Glomerular visceral epithelial cell (primary cell): ENCODE measurements at regions not wholly inside any gene's neighbourhood (a gene's known extent, or its start where the extent isn't known, plus 50 kb on each side); places are given as distances from the start of the nearest gene placed in this dataset.

ENCODE experiments used
- DNase-seq: peaks from one replicate; pipeline ENCODE4 v3.0.0-alpha.2; 2016; ENCODE audit errors: extremely low spot score

DNA sequence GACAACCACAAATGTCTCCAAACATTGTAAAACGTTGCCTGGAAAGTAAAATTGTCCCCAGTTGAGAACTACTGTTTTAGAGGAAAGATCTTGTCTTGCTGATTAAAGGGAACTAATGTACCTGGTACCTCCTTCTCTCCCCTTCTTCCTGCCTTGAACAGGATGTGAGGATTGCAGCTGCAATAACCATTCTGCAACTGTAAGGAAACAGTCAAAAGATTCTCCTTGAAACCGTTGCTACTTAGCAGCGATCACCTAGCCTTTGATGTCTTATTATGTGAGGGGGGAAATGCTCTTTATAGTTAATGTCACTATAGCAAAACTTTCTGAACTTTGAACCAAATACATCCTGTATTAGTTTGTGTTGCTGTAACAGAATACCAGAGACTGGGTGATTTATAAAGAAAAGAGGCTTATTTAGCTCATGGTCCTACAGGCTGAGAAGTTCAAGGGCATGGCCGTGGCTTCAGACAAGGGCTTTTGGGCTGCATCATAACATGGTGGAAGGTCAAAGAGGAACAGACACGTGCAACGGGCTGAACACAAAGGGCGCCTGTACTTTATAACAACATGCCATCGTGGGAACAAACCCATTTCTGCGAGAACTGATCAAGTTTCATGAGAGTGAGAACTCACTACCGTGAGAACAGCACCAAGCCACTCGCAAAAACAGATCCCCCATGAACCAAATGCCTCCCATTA is 54.2 kb upstream of the PARD3 start:
- DNase-seq = no peak

DNA sequence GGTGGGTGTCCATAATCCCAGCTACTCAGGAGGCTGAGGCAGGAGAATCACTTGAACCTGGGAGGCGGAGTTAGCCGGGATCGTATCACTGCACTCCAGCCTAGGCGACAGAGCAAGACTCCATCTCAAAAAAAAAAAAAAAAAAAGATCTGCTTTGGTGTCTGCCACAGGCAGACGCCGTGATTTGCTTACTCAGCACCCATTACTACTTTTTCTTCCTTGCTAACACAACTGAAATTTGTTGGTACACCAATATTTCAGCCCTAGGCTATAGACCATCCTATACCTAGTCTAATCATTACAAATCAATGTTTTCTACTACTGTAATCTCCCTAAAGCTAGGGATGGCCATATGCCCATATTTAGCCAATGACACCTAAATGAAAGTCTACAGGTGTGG is 53.5 kb upstream of the PARD3 start:
- DNase-seq = no peak

DNA sequence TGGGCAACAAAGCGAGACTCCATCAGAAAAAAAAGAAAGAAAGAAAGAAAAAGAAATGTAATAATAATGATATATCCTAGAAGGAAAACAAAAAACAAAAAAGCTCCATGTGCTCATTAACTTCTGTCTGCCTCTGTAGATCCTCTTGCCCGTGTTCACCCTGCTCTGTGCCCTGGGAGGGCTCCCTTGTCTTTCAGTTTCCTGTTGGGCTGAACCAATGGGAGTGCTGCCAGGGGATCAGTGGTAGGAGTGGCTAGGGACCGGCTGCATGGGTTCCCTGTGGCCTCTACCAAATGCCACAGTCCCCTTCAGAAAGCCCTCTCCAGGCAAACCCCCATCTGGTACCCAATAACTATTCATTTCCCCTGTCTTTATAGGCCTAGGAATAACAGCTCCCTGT is 51.8 kb upstream of the PARD3 start:
- DNase-seq = no peak
